Brain microvascular endothelial cell (primary cell): ENCODE measurements at regions not wholly inside any gene's neighbourhood (a gene's known extent, or its start where the extent isn't known, plus 50 kb on each side); places are given as distances from the start of the nearest gene placed in this dataset.

Source experiments
- DNase-seq: peaks from one replicate; pipeline ENCODE4 v3.0.0-alpha.2; 2020
- H3K27ac ChIP-seq: fragments of 250-450 bp; sonication (Bioruptor Pico); 2 replicates; pipeline ENCODE4 v1.5.1; 2020; ENCODE audit warnings: mild to moderate bottlenecking, moderate library complexity
- H3K27me3 ChIP-seq: fragments of 250-450 bp; sonication (Bioruptor Pico); replicated peaks from 2 replicates; pipeline ENCODE4 v1.5.1; 2020; ENCODE audit warnings: mild to moderate bottlenecking
- H3K36me3 ChIP-seq: fragments of 250-450 bp; sonication (Bioruptor Pico); replicated peaks from 2 replicates; pipeline ENCODE4 v1.5.1; 2020; ENCODE audit warnings: mild to moderate bottlenecking
- H3K4me3 ChIP-seq: 2 replicates; pipeline ENCODE4 v1.5.1; 2011; ENCODE audit warnings: low read depth, mild to moderate bottlenecking, control low read depth, low read length, moderate library complexity
- CTCF ChIP-seq: IDR thresholded peaks from 2 replicates; pipeline ENCODE4 v1.5.1; 2011; ENCODE audit warnings: low read depth, mild to moderate bottlenecking, moderate library complexity, low read length, control low read depth, inconsistent platforms; ENCODE audit errors: missing control alignments
- in situ Hi-C: cut with HindIII; loops from 2 replicates; pipeline ENCODE4 v1.10.0; 2017; ENCODE audit warnings: low sequenced_read_pairs, low pct_ligation_motif_present

GRCh38 chr10:130691776-130692175 lies 555.6 kb downstream of the GLRX3 start:
- in situ Hi-C loops, result no loop called here
- no peak for DNase-seq
- H3K36me3 ChIP-seq, result no peaks in the 10 kb centered on the region
- no peaks in the 10 kb centered on the region for H3K27me3 ChIP-seq
- no peak overlapping the region for H3K4me3 ChIP-seq
- TF ChIP-seq CTCF, result no peak
- H3K27ac ChIP-seq, result no peak overlapping the region

GRCh38 chr10:130696870-130697269 lies 560.7 kb downstream of the GLRX3 start:
- no peak for DNase-seq
- H3K36me3 ChIP-seq, result no peaks in the 10 kb centered on the region
- TF ChIP-seq CTCF, result no peak
- H3K27me3 ChIP-seq, result no peaks in the 10 kb centered on the region
- no peak overlapping the region for H3K27ac ChIP-seq
- in situ Hi-C loops, result no loop called here
- H3K4me3 ChIP-seq, result no peak overlapping the region

GRCh38 chr10:130707389-130707979 lies 571.3 kb downstream of the GLRX3 start:
- Histone ChIP-seq H3K4me3 (no peak overlapping the region), H3K27me3 (no peaks in the 10 kb centered on the region), H3K36me3 (no peaks in the 10 kb centered on the region), H3K27ac (no peak overlapping the region)
- no peak for TF ChIP-seq CTCF
- in situ Hi-C loops, result no loop called here
- no peak for DNase-seq

DNA sequence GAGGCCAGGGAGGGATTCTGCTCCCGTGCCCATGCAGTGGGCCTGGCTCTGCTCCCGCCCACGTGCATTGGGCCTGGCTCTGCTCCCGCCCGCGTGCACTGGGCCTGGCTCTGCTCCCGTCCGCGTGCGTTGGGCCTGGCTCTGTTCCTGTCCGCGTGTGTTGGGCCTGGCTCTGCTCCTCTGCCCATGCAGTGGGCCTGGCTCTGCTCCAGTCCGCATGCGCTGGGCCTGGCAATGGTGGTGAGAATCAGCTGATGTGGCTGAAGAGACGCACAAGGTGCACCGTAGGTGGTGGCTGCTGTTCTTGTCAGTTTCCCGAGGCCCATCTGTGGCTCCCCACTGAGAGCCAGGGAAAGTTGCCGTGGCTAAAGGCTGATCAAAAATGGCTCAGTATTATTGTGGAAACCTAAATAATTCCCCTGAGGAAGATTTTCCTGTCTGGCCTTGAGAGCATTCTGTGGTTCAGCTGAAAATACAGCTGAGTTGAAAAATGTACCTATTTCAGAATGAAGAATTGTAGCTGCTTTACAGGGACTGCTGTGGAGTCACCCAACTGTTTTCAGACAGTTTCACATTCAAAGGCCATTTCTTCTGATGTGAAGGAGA lies 572.4 kb downstream of the GLRX3 start:
- no peaks in the 10 kb centered on the region for H3K36me3 ChIP-seq

DNA sequence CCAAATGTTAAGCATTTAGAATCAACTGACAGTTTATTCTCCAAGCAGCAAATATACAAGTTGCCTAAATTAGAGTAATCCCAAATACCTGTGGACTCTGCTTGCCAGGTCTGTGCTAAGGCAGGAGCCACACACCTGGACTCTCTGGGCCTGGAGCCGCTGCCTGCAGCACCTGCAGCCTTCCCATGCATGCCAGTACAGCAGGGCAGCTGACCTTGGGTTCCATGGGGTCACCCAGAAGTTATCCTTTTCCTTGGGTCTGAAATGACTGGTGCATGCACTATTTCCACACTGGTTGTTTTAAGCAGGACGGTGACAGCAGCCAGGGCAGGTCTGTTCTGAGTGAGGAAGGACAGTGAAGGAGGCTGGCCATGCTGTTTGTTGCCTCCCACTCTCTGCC lies 573.2 kb downstream of the GLRX3 start:
- H3K36me3 ChIP-seq, result no peaks in the 10 kb centered on the region
- in situ Hi-C loops, result no loop called here
- H3K4me3 ChIP-seq, result no peak overlapping the region
- DNase-seq, result no peak
- TF ChIP-seq CTCF, result no peak
- H3K27me3 ChIP-seq, result no peaks in the 10 kb centered on the region
- no peak overlapping the region for H3K27ac ChIP-seq

More for the DNA sequence above, 572.4 kb downstream of the GLRX3 start:
- DNase-seq, result no peak
- in situ Hi-C loops, result no loop called here
- H3K4me3 ChIP-seq, result no peak overlapping the region
- no peak for TF ChIP-seq CTCF
- no peak overlapping the region for H3K27ac ChIP-seq
- H3K27me3 ChIP-seq, result no peaks in the 10 kb centered on the region

DNA sequence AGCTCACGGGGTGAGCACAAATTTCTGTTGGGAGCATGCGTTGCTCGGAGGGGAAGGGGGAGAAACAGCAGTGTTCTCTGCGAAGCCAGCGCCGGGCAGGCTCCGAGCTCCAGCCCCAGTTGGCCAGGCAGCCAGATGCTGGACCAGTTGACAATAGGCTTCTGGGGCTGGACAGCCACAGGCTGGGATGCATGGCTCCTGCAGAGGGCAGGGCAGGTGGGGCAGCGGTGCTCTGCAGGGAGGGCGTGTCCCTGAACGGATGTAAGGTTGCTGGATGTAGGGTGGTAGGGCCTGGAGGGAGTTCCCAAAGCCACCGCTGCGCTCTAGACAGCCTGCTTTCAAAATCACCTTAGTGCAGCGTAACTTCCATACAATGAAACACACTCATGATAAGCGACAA lies 574.9 kb downstream of the GLRX3 start:
- in situ Hi-C loops, result no loop called here
- DNase-seq, result no peak
- H3K36me3 ChIP-seq, result no peaks in the 10 kb centered on the region
- no peak overlapping the region for H3K27ac ChIP-seq
- no peaks in the 10 kb centered on the region for H3K27me3 ChIP-seq
- TF ChIP-seq CTCF, result no peak
- no peak overlapping the region for H3K4me3 ChIP-seq
